Naive thymus-derived CD8-positive, alpha-beta T cell (primary cell): ENCODE measurements at regions not wholly inside any gene's neighbourhood (a gene's known extent, or its start where the extent isn't known, plus 50 kb on each side); places are given as distances from the start of the nearest gene placed in this dataset.
"Not testable (repeated sequence)": the region's sequence is repeated elsewhere in the genome, so short reads cannot be mapped to it uniquely, and the experiment has no call there.

Source experiments
- ATAC-seq, 2 donors: fragments of 150-1000 bp; cut with Tn5 transposase in 1 of 2; sonication (Bioruptor Pico), chemical (Tn5 transposase) in 1 of 2; 1 replicate in 1 of 2; 2 replicates in 1 of 2; pipeline ENCODE4 v1.10.0; 2021; ENCODE audit warnings: mild to moderate bottlenecking in 2 of 2, moderate library complexity in 2 of 2
- POLR2A ChIA-PET: fragments of 350-600 bp; sonication (Branson Sonifier 250); formaldehyde crosslinking; loops from one replicate; lab custom pipeline; 2021; ENCODE audit warnings: antibody characterized with exemption; lab: Charles Lee
- DNase-seq, 10 donors: peaks; one replicate each; pipeline versions ENCODE4 v3.0.0 to v3.0.0-alpha.2; 2020 to 2022
- H3K27ac Mint-ChIP-seq, 10 donors: one replicate each; pipeline ENCODE4 v1.8.0; 2020 to 2022; ENCODE audit warnings: mild to moderate bottlenecking in 10 of 10, mixed read lengths in 10 of 10, moderate library complexity in 4 of 10, inconsistent platforms in 1 of 10
- H3K27me3 Mint-ChIP-seq, 5 donors: one replicate each; pipeline ENCODE4 v1.8.0; 2021 to 2022; ENCODE audit warnings: mixed read lengths in 5 of 5
- H3K36me3 Mint-ChIP-seq, 3 donors: one replicate each; pipeline ENCODE4 v1.8.0; 2020 to 2022; ENCODE audit warnings: mixed read lengths in 3 of 3, mild to moderate bottlenecking in 2 of 3, inconsistent platforms in 1 of 3
- H3K4me1 Mint-ChIP-seq, 4 donors: one replicate each; pipeline ENCODE4 v1.8.0; 2021 to 2022; ENCODE audit warnings: mixed read lengths in 4 of 4
- H3K4me3 Mint-ChIP-seq, 10 donors: one replicate each; pipeline ENCODE4 v1.8.0; 2020 to 2022; ENCODE audit warnings: mild to moderate bottlenecking in 10 of 10, mixed read lengths in 10 of 10, moderate library complexity in 6 of 10, inconsistent platforms in 1 of 10
- H3K9me3 Mint-ChIP-seq, 9 donors: one replicate each; pipeline ENCODE4 v1.8.0; 2020 to 2022; ENCODE audit warnings: mixed read lengths in 9 of 9, mild to moderate bottlenecking in 3 of 9, inconsistent platforms in 1 of 9, moderate library complexity in 1 of 9

GRCh38 chr15:38117781-38118180, 134.9 kb upstream of the SPRED1 start:
- Mint-ChIP-seq H3K27me3 (peaks cover 10 to 48% (median 22%) of the 10 kb centered on the region in 5 donors), H3K9me3 (peaks cover 0 to 18% (median 9%) of the 10 kb centered on the region in 9 donors), H3K4me1 (peaks cover 0 to 2% (median 0%) of the 10 kb centered on the region in 4 donors), H3K4me3 (no peak overlapping the region), H3K36me3 (peaks cover 0 to 11% (median 0%) of the 10 kb centered on the region in 3 donors), H3K27ac (no peak overlapping the region)
- POLR2A ChIA-PET, result no interaction called here
- no peak for ATAC-seq
- DNase-seq, result no peak

- H3K36me3 Mint-ChIP-seq, result peaks cover 0 to 11% (median 0%) of the 10 kb centered on the region in 3 donors
- DNase-seq, ATAC-seq, POLR2A ChIA-PET, H3K27ac Mint-ChIP-seq, H3K4me3 Mint-ChIP-seq, H3K4me1 Mint-ChIP-seq: not testable (repeated sequence)
- peaks cover 9 to 42% (median 19%) of the 10 kb centered on the region in 5 donors for H3K27me3 Mint-ChIP-seq
- H3K9me3 Mint-ChIP-seq, result peaks cover 0 to 29% (median 11%) of the 10 kb centered on the region in 9 donors
Observed at GRCh38 chr15:38119865-38120264, 132.8 kb upstream of the SPRED1 start.

- DNase-seq, result no peak
- POLR2A ChIA-PET, result no interaction called here
- H3K27me3 Mint-ChIP-seq, result peaks cover 14 to 51% (median 19%) of the 10 kb centered on the region in 5 donors
- H3K9me3 Mint-ChIP-seq, result peaks cover 0 to 17% (median 5%) of the 10 kb centered on the region in 9 donors
- H3K27ac Mint-ChIP-seq, result no peak overlapping the region
- ATAC-seq, result no peak
- no peaks in the 10 kb centered on the region for H3K36me3 Mint-ChIP-seq
- peaks cover 0 to 16% (median 0%) of the 10 kb centered on the region in 4 donors for H3K4me1 Mint-ChIP-seq
- no peak overlapping the region for H3K4me3 Mint-ChIP-seq
Observed at GRCh38 chr15:38127306-38127771, 125.3 kb upstream of the SPRED1 start.

GRCh38 chr15:38128341-38128781, 124.3 kb upstream of the SPRED1 start:
- H3K27me3 Mint-ChIP-seq, result peaks cover 13 to 40% (median 19%) of the 10 kb centered on the region in 5 donors
- no peaks in the 10 kb centered on the region for H3K36me3 Mint-ChIP-seq
- DNase-seq (no peak), ATAC-seq (no peak)
- POLR2A ChIA-PET, result no interaction called here
- no peak overlapping the region for H3K27ac Mint-ChIP-seq
- H3K4me1 Mint-ChIP-seq, result peaks cover 0 to 16% (median 0%) of the 10 kb centered on the region in 4 donors
- peaks cover 0 to 9% (median 4%) of the 10 kb centered on the region in 9 donors for H3K9me3 Mint-ChIP-seq
- H3K4me3 Mint-ChIP-seq, result no peak overlapping the region

- no peaks in the 10 kb centered on the region for H3K36me3 Mint-ChIP-seq
- peaks cover 12 to 35% (median 19%) of the 10 kb centered on the region in 5 donors for H3K27me3 Mint-ChIP-seq
- H3K9me3 Mint-ChIP-seq, result peaks cover 0 to 5% (median 3%) of the 10 kb centered on the region in 9 donors
- no peak overlapping the region for H3K27ac Mint-ChIP-seq
- no peak for ATAC-seq
- POLR2A ChIA-PET, result no interaction called here
- no peak for DNase-seq
- no peak overlapping the region for H3K4me3 Mint-ChIP-seq
- peaks cover 0 to 16% (median 0%) of the 10 kb centered on the region in 4 donors for H3K4me1 Mint-ChIP-seq
Observed at GRCh38 chr15:38128921-38129320, 123.7 kb upstream of the SPRED1 start.

GRCh38 chr15:38129531-38130204, 123.0 kb upstream of the SPRED1 start:
- DNase-seq (no peak), ATAC-seq (no peak)
- no peaks in the 10 kb centered on the region for H3K36me3 Mint-ChIP-seq
- H3K27ac Mint-ChIP-seq, result no peak overlapping the region
- POLR2A ChIA-PET, result no interaction called here
- peak overlapping the region in 1 of 10 donors; percentile 22 for H3K4me3 Mint-ChIP-seq
- peaks cover 0 to 16% (median 0%) of the 10 kb centered on the region in 4 donors for H3K4me1 Mint-ChIP-seq
- H3K9me3 Mint-ChIP-seq, result peaks cover 0 to 5% (median 0%) of the 10 kb centered on the region in 9 donors
- peaks cover 11 to 34% (median 18%) of the 10 kb centered on the region in 5 donors for H3K27me3 Mint-ChIP-seq

GRCh38 chr15:38130205-38130567, 122.5 kb upstream of the SPRED1 start:
- Mint-ChIP-seq H3K27me3 (peaks cover 11 to 34% (median 18%) of the 10 kb centered on the region in 5 donors), H3K27ac (no peak overlapping the region), H3K4me1 (peaks cover 0 to 16% (median 0%) of the 10 kb centered on the region in 4 donors), H3K36me3 (no peaks in the 10 kb centered on the region), H3K9me3 (peaks cover 0 to 5% (median 0%) of the 10 kb centered on the region in 9 donors), H3K4me3 (peak overlapping the region in 1 of 10 donors; percentile 22)
- POLR2A ChIA-PET, result no interaction called here
- DNase-seq (no peak), ATAC-seq (no peak)

GRCh38 chr15:38130740-38131498, 121.7 kb upstream of the SPRED1 start:
- no peak for DNase-seq
- H3K27ac Mint-ChIP-seq, result no peak overlapping the region
- peaks cover 0 to 7% (median 3%) of the 10 kb centered on the region in 9 donors for H3K9me3 Mint-ChIP-seq
- no peaks in the 10 kb centered on the region for H3K36me3 Mint-ChIP-seq
- no peak overlapping the region for H3K4me3 Mint-ChIP-seq
- peaks cover 0 to 16% (median 0%) of the 10 kb centered on the region in 4 donors for H3K4me1 Mint-ChIP-seq
- H3K27me3 Mint-ChIP-seq, result peaks cover 11 to 34% (median 18%) of the 10 kb centered on the region in 5 donors
- no peak for ATAC-seq
- POLR2A ChIA-PET, result no interaction called here

GRCh38 chr15:38134252-38134651, 118.4 kb upstream of the SPRED1 start:
- ATAC-seq (no peak), DNase-seq (no peak)
- Mint-ChIP-seq H3K36me3 (no peaks in the 10 kb centered on the region), H3K27ac (no peak overlapping the region), H3K4me1 (peaks cover 0 to 15% (median 0%) of the 10 kb centered on the region in 4 donors), H3K4me3 (no peak overlapping the region), H3K9me3 (peaks cover 0 to 8% (median 5%) of the 10 kb centered on the region in 9 donors), H3K27me3 (peaks cover 11 to 30% (median 18%) of the 10 kb centered on the region in 5 donors)
- POLR2A ChIA-PET, result no interaction called here

GRCh38 chr15:38142195-38142594, 110.4 kb upstream of the SPRED1 start:
- Mint-ChIP-seq H3K9me3 (peaks cover 0 to 20% (median 7%) of the 10 kb centered on the region in 9 donors), H3K27me3 (peaks cover 1 to 14% (median 9%) of the 10 kb centered on the region in 5 donors)
- DNase-seq, H3K4me1 Mint-ChIP-seq, POLR2A ChIA-PET, H3K36me3 Mint-ChIP-seq, ATAC-seq, H3K4me3 Mint-ChIP-seq, H3K27ac Mint-ChIP-seq: not testable (repeated sequence)

GRCh38 chr15:38144921-38145320, 107.7 kb upstream of the SPRED1 start:
- H3K36me3 Mint-ChIP-seq, result peaks cover 0 to 5% (median 0%) of the 10 kb centered on the region in 3 donors
- H3K27ac Mint-ChIP-seq, result no peak overlapping the region
- DNase-seq (no peak), ATAC-seq (no peak)
- peaks cover 0 to 4% (median 0%) of the 10 kb centered on the region in 4 donors for H3K4me1 Mint-ChIP-seq
- no peak overlapping the region for H3K4me3 Mint-ChIP-seq
- H3K27me3 Mint-ChIP-seq, result peaks cover 1 to 14% (median 5%) of the 10 kb centered on the region in 5 donors
- H3K9me3 Mint-ChIP-seq, result peaks cover 0 to 28% (median 7%) of the 10 kb centered on the region in 9 donors
- POLR2A ChIA-PET, result no interaction called here

GRCh38 chr15:38145651-38146111, 107.0 kb upstream of the SPRED1 start:
- H3K27me3 Mint-ChIP-seq, result peaks cover 1 to 14% (median 5%) of the 10 kb centered on the region in 5 donors
- POLR2A ChIA-PET, result no interaction called here

More at GRCh38 chr15:38145651-38146111, 107.0 kb upstream of the SPRED1 start:
- Mint-ChIP-seq H3K27ac (no peak overlapping the region), H3K4me3 (no peak overlapping the region), H3K9me3 (peaks cover 3 to 32% (median 12%) of the 10 kb centered on the region in 9 donors), H3K4me1 (peaks cover 0 to 4% (median 0%) of the 10 kb centered on the region in 4 donors), H3K36me3 (peaks cover 0 to 12% (median 0%) of the 10 kb centered on the region in 3 donors)
- no peak for DNase-seq
- ATAC-seq, result no peak
